Occipital lobe (tissue), 1 donor: ENCODE measurements at regions not wholly inside any gene's neighbourhood (a gene's known extent, or its start where the extent isn't known, plus 50 kb on each side); places are given as distances from the start of the nearest gene placed in this dataset.
"Not testable (repeated sequence)": the region's sequence is repeated elsewhere in the genome, so short reads cannot be mapped to it uniquely, and the experiment has no call there.

Experiments used
- DNase-seq: peaks from one replicate; lab custom pipeline; 2025; lab: John Stamatoyannopoulos, UW

DNA sequence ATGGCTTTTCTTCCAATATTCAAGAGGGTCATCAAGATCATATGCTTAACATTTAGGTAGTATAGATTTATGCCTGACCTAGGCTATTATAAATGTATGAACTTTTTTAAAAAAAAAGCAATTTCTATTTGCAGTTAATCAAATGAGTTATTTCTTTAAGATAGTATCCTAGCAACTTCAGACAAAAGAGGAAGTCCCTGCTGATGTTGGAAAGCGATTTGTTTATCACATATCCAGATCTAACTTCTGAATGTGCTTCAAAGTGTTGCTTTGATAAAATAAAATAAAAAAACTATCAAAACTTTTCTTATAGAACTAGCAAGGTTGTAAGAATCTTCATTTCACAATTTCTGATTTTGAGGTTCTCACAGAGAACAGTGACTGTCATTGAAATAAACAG lies 401.9 kb upstream of the PHF14 start:
- DNase-seq, result no peak

- DNase-seq, result no peak
These were observed 395.8 kb upstream of the PHF14 start for GRCh38 chr7:10577866-10578374.

DNA sequence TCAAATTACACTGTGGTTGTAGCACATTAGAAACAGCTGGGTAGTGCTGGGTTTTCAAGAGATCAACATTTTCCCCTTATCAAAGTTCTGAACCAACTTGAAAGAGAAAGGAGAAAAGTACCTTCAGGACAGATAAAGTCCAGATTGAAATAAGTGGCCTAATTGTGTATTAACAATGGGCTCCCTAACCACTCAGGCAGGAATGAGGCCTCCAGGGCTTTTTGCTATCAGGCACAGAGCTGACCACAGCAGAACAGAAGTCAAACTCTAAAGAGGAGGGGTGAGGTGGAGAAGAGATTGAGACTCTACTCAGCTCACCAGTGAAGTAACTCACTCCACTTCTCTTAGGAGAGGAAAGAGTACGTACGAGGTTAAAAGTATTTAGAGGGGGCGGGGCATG lies 394.1 kb upstream of the PHF14 start:
- DNase-seq, result no peak

- no peak for DNase-seq
These were observed 388.8 kb upstream of the PHF14 start for GRCh38 chr7:10584886-10585285.

GRCh38 chr7:10588084-10588483 lies 385.6 kb upstream of the PHF14 start:
- DNase-seq, result no peak

DNA sequence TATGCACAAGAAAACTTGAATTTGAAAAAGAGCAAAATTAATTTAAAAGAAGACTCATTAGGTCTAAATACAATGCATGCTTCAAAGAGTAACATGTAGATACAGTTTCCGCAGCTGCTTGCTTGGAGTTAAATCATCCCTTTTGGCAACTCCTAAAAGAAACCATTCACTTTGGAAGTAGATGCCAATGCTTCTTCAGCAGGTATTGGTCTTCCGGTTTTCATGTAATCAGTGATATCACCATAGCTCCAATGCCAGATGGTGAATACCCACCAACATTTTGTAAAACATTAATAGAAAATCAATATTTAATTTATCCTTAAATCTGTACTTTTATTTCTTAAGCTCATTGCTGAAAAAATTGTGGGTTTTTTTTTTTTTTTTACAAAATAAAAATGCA lies 381.1 kb upstream of the PHF14 start:
- DNase-seq, result no peak

DNA sequence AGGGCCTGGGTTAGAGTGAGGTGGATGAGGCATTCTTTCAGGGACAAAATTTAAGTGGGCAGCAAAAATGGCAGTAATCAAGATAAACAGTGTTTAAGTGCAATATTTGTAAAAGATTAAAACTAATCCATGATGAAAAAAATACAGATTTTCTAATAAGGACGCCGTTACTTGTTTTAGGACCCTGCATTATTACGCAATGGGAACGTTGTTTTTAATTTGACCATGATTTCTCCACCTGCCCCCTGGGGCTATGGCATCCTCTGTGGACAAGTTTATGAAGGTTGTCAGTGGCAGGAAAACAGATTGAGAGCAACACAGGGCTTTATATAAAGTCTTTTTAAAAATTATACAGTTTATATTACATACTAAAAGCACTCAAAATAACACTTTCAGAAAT lies 380.6 kb upstream of the PHF14 start:
- DNase-seq, result no peak

DNA sequence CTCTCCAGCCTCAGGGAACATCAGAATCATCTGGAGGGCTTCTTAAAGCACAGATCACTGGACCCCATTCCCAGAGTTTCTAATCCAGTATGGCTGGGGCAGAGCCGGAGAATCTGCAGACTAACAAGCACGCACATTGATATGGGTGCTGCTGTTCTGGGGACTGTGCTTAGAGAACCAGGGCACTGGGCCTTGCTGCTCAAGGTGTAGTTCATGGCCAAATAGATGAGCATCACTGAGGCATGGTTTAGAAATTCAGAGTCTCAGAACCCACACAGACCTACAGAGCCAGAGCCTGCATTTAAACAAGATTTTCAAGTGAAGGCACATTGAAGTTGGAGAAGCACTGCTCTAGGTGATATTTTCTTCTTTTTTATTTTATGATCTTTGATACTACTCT lies 376.8 kb upstream of the PHF14 start:
- no peak for DNase-seq

- DNase-seq, result no peak
These were observed 369.5 kb upstream of the PHF14 start for GRCh38 chr7:10604128-10604527.

DNA sequence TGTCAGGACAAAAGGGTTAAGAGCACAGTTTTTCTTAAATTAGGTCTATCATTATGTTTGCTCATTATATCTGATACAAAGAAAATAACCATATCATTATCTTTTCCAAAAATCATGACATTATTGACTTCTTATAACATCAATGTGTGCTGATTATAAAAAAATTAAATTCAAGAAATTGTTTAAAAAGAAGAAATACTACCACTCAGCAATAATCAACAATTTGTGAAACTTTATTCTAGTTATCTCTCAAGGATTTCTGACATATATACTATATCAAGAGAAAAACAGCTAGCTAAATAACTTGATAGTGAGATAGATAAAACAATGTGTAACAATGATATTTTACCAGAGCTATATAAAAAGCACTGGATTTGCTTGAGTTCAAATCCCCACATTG lies 360.7 kb upstream of the PHF14 start:
- no peak for DNase-seq

DNA sequence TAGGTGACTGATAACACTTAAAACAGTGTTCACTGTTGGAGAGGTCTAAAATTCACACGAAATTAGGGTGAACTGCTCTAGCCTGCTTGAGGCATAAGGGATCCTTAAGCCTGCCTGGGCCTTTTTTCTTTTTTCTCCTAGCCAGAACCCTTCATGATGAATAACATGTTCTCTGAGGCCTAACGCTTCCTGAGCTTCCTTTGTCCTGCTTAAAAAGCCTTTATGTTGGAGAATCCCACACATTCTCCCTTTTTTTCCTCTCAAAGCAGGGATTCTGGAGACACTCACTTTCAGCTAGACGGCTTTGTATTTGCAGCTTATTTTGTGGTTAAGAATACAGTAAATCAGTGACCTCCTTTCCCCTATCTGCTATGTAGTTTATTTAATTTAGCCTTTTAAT lies 354.7 kb upstream of the PHF14 start:
- DNase-seq, result no peak

DNA sequence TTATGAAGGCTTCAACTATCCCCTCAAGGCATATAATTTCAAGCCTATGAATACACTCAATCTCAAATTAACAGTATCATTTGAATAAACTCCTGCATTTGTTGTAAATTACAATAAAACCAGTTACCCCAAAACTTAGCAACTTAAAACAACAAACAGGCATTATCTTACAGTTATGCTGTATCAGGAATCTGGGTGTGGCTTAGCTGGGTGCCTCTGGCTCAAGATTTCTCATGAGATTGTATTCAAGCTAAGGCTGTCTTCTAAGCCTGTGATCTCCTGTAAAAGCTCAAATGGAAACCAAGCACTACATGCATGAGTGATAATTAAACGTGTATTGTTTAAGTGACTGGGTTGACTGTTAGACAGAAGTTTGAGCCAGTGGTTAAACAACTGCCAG lies 341.0 kb upstream of the PHF14 start:
- no peak for DNase-seq

GRCh38 chr7:10634239-10634638 lies 339.4 kb upstream of the PHF14 start:
- DNase-seq, result no peak

GRCh38 chr7:10637991-10638390 lies 335.7 kb upstream of the PHF14 start:
- DNase-seq, result no peak

DNA sequence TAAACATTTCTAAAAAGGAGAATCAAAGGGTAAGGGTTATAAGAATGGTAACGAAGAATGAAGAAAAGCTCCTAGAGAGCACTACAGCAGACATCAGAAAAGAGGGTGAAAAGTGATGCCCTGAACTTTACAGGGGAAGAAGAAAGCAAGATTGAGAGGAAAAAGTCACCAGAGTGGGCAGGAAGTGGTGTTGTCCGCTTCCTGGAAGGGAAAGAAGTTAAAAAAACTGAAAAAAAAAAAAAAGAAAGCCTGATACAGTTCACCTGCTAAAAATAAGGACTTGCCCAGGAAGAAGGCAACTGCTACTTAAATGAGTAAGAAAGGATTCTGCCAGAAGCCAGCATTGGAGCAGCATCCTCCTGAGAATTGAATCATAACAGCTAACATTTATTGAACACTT lies 330.1 kb upstream of the PHF14 start:
- DNase-seq, result no peak

GRCh38 chr7:10644849-10645248 lies 328.8 kb upstream of the PHF14 start:
- DNase-seq, result no peak

- DNase-seq, result no peak
These were observed 327.5 kb upstream of the PHF14 start for GRCh38 chr7:10646194-10646593.

- no peak for DNase-seq
These were observed 325.4 kb upstream of the PHF14 start for GRCh38 chr7:10648289-10648688.

DNA sequence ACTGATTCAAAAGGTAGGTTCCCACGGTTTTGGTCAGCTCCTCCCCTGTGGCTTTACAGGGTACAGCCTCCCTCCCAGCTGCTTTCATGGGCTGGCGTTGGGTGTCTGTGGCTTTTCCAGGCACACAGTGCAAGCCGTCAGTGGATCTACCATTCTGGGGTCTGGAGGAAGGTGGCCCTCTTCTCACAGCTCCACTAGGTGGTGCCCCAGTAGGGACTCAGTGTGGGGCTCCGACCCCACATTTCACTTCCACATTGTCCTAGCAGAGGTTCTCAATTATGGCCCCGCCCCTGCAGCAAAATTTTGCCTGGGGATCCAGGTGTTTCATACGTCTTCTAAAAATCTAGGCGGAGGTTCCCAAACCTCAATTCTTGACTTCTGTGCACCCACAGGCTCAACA lies 324.6 kb upstream of the PHF14 start:
- DNase-seq, result not testable (repeated sequence)

DNA sequence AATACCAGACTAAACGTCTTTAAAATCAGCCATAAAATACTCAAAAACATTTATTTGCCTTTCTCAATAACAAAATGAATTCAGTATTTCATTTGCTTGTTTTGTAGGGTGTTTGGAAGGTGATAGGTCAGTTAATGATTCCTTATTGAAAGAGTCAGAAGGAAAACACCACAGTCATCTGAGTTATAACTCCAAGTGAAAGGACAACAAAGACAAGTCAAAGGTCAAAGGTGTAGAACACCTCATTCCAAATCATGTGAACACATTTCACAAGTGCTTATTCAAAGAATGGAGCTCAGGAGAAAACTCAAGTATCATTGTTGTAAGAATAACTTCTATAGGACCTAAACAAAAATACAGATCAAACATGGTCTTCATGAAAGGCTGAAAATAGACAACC lies 318.6 kb upstream of the PHF14 start:
- DNase-seq, result no peak

DNA sequence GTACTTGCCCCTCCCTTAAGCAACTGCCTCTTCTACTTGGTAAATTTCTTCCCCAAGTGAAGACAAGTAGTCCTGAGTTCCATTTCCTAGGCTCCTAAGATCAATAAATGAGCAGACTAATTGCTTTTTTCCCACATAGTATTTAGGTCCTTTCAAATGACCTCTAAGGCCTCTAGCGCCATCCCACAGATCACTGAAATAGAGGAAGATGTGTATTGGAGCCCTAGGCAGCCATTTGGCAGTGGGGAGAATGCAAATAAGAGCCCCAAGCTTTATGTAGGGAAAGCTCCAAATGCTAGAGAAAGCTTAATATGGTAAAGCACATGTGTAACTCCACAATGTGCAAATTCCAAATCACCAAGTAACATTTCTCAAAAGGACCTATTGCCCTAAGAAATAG lies 316.5 kb upstream of the PHF14 start:
- DNase-seq, result no peak

DNA sequence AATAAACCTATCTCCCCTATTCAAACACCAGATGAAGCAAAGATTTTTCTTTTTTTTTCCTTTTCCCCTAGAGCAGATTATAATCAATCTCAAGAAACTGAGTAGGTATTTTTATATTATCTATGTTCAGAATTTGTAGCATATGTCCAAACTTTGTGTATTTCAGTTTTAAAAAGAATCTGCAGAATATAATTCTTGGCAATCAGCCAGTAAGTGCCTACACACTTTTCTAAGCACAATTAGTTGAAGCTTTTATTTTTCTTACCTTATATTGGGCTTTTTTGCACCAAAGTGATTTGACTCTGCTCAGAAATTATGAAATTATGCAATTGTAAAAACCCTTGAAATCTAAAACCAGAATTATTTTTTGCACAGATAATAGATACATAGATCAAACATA lies 315.8 kb upstream of the PHF14 start:
- no peak for DNase-seq

DNA sequence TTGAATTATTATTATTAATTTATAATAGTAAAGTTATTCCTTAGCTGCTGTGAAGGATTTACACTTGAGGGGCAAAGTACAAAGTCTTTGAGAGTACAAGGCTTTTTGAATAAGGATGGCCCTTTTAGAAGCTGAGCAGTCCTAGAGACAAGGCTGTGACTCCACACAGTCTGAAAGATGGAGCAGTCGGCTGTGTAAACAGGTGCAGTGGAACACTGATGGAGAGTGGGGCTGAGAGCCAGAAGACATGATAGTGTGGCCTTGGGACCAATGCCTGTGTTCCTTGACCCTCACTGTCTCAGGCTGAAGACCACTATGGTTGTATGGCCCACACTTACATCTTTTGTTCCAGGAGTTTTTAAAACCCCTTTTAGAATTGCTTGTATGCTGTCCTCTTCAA lies 311.2 kb upstream of the PHF14 start:
- DNase-seq, result no peak
